NCI-H2227 (cell line): ENCODE measurements at regions not wholly inside any gene's neighbourhood (a gene's known extent, or its start where the extent isn't known, plus 50 kb on each side); places are given as distances from the start of the nearest gene placed in this dataset.
"Not testable (repeated sequence)": the region's sequence is repeated elsewhere in the genome, so short reads cannot be mapped to it uniquely, and the experiment has no call there.

Source experiments
- DNase-seq: peaks from one replicate; lab custom pipeline; 2025; ENCODE audit not compliant: unreplicated experiment; lab: John Stamatoyannopoulos, UW

DNA sequence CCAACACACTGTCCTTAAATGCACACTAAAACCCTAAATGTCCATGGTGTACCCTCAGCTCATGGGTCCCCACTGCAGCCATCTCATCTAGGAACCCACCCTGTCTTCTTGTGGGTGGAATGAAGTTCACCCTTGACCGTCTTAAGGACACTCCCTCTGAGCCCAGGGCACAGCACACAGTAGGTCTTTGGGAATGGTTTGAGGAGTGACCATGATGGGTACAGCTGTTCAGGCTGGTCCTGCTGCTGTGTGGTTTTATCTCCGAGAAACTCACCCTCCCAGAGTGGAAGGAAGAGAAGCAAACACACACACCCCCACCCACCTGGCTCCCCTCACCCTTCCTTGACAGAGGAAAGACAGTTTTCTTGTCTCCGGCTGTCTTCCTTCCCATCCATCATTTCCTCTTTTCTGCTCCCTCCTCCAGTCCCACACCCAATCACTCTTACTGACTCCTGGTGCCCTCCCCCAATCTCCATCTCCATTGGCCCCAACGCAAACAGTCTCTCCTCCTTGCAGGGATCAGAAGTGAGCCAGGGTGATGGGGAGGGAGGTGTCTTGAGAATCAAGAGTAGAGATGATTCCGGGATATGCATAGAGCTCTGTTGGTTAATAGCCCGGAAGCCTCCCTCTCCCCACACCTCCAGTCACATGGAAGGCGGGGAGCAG lies 105.9 kb upstream of the LHX5 start:
- DNase-seq = no peak

DNA sequence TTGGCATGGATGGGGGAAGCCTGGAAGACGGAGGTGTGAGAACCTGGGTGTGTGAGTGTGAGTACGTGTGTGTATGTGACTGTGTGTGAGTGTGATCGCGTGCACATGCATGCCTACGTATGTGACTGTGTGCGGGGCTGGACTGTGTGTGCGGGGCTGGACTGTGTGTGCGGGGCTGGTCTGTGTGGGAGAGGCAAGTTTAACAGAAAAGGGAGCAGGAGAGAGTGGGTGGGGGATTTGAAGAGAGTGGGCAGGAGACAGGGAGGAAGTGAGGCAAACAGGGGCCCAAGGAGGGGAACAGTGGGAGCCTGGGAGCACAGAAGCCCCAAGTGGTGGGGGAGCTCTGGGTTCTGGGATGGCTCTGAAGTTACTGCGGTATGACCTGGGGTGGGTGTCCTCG lies 103.7 kb upstream of the LHX5 start:
- DNase-seq = no peak

DNA sequence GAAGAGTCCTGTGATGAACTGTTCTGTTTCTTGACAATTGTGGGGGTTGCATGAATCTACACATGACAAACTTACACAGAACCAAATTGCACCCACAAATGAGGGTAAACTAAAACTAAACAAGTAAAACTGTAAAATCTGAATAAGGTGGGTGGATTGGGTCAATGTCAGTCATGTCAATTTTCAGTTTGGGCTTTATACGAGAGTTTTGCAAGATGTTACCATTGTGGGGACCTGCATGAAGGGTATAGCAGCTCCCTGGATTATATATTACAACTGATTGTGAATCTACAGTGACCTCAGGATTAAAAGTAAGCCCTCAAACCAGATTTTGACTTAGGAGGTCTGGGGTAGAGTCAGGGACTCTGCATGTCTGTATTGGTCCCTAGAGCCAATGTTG lies 101.5 kb upstream of the LHX5 start:
- no peak for DNase-seq

DNA sequence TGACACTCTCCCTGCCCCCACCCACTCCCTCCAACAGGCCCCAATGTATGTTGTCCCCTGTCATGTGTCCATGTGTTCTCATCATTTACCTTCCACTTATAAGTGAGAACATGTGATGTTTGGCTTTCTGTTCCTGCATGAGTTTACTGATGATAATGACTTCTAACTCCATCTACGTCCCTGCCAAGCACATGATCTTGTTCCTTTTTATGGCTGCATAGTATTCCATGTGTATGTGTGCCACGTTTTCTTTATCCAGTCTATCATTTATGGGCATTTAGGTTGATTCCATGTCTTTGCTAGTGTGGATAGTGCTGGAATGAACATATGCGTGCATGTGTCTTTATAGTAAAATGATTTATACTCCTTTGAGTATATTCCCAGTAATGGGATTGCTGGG lies 100.0 kb upstream of the LHX5 start:
- no peak for DNase-seq

DNA sequence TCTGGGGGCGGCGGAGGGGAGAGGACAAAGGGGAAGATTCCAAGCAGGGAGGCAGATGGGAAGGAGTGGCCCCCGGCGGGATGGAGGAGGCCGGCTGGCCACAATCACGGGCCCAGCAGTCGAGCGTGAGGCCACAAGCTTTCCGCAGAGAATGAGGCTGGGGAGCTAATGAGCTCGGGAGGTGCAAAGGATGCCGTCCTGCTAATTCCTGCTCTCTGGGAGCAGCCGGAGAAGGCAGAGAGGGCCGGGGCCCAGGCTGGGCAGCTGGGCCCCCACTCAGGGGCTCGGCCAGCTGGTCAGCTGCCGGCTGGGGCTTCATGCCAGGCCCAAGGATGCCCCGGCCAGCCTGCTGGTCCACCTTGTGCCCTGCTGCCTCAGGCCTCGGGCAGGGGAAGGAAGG lies 98.1 kb upstream of the LHX5 start:
- no peak for DNase-seq

DNA sequence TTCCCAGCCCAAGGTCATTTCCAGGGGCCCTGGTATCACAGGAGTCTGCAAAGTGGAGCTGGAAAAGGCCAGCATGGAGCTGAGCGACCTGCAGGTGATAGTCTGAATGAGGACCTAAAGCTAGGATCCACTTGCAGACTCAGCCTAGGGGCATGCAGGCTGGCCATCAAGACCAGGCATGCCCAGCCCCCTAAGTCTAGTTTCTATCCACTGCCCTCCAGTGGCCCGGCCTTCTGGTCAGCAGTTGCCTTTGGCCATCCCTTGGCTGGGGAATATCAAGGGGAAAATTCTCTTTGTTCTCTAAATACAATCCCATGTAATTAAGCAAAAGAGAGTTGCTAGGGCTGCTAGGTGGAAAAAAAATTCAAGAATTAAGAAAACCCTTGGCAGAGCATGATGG lies 96.3 kb upstream of the LHX5 start:
- no peak for DNase-seq

DNA sequence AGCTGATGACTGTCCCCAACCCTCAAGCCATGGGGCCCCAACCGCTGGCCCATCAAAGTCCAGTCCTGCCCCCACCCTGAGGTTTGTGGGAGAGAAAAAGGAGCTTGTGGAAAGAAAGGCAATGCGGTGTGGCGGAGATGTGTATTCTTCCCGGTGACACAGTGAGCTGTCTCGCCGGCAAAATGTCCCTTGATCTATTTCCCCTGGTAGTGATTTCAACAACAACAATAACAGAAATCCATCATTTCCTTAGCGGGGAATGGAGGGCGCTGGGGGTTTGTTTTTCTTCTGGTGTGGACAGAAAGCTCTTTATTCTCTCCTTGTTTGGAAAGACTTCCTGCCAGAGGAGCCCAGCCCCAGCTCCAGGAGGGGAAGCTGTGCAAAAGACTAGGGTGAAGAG lies 93.7 kb upstream of the LHX5 start:
- no peak for DNase-seq

DNA sequence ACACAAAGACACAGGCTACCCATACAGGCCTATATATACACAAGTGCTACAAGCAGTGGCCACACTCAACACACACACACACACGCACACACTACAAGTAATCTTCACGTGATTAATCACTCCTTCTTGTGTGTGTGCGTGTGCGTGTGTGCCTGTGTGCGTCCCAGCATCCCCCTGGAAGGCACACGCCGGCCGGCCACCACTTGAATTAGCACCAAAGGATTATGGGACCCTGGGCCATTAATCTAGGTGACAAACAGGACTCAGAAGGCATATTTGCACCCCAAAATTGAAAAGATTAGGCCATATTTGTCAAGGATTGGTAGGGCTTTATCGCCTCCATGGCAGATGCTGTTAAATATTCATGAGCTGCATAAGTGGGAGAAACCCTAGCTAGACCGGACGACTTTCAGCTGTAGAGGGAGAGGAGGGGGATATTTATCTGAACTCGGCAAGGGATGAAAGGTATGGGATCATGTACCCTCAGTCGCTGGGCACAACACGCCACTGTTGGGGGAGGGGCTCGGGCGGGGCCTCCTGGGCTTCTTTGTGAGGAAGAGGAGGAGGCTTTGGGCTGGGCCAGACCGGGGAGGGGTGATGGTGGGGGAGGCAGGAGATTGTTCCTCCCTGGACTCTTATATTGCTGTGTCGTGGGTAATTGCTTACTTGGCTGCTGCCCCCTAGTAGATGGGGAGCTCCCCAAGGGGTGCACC lies 89.6 kb upstream of the LHX5 start:
- no peak for DNase-seq

DNA sequence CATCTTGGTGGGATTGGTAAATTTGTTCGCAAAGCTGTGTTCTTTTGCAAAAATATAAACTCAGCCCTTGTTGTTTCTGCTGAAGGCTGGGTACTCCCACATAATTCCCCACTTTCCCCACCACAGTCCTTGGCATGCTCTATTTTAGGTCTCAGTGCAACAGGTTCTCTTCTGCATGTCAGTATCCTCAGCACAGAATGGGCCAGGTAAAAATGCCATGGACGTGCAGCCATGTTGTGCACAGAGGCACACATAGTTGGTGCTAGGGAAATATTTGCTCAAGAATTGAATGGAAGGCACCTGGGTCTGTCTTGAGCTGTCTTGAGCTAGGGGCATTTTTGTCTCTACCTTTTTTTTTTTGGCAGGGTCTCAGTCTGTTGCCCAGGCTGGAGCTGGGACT lies 87.8 kb upstream of the LHX5 start:
- DNase-seq = no peak

DNA sequence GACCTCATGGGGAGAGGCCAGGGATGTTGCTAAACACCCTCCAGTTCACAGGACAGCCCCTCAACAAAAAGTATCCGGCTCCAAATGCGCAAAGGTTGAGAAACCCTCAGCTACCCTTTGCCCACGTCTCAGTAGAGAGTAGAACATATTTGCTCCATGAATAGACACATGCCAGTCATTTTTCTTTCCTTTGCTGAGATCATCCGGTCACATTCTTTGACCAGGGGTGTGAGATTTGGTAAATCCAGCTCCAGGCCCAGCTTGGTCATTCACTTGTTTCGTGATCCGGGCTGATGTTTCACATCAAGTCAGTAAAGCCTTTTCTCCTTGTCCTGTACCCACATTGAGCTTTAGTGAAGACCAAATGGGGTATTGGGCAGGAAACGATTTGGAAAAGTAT lies 83.6 kb upstream of the LHX5 start:
- no peak for DNase-seq

DNA sequence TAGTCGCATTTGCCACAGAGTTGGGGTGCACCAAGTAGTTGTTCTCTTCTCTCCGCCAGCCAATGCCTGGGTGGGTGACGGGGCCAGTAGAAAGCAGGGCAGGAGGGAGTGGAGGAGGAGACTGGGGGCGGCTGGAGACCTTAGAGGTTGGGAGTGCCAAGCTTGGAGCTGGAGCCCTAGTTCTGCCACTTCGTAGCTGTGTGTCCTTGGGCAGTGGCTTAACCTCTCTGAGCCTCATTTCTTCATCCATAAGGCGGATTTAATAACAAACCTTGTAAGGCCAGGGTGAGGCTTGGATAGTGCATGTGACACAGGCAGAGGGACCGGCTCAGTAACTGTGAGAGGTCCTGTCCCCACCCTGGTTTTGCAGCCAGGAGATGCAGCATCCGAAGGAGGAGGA lies 81.1 kb upstream of the LHX5 start:
- no peak for DNase-seq

DNA sequence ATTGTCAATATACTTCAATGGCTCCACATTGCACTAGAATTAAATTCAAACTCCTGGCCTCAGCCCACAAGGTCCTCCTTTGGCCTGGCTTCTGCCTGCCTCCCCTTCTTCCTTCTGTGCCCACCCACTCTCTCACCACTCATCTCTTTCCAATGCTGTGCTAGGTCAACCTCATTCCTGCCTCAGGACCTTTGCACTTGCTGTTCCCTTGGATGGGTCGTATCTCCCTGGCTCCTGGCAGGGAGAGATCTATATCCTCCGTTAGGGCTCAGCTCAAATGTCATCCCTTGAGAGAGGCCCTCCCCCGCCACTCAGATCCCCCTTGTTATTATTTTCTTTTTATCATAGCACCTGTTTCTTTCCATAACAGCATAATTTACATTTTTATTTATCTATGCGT lies 79.9 kb upstream of the LHX5 start:
- DNase-seq = no peak

DNA sequence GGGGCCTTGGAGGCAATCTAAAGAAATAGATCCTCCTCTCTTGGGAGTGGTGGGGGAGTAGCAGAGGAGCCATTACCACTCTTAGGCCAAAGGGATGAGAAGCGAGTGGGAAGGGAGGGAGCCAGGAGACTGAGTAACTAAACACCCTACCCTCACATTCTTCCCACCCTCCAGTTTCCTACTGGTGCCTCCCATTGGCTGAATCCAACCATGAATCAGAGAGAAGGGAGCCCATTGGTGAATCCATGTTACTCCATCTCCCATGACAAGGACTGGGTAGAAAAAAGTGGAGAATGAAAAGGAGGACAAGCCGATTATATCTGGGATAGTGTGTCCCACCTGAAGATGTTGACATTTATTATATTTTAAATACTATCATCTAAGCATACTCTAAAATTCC lies 76.8 kb upstream of the LHX5 start:
- no peak for DNase-seq

DNA sequence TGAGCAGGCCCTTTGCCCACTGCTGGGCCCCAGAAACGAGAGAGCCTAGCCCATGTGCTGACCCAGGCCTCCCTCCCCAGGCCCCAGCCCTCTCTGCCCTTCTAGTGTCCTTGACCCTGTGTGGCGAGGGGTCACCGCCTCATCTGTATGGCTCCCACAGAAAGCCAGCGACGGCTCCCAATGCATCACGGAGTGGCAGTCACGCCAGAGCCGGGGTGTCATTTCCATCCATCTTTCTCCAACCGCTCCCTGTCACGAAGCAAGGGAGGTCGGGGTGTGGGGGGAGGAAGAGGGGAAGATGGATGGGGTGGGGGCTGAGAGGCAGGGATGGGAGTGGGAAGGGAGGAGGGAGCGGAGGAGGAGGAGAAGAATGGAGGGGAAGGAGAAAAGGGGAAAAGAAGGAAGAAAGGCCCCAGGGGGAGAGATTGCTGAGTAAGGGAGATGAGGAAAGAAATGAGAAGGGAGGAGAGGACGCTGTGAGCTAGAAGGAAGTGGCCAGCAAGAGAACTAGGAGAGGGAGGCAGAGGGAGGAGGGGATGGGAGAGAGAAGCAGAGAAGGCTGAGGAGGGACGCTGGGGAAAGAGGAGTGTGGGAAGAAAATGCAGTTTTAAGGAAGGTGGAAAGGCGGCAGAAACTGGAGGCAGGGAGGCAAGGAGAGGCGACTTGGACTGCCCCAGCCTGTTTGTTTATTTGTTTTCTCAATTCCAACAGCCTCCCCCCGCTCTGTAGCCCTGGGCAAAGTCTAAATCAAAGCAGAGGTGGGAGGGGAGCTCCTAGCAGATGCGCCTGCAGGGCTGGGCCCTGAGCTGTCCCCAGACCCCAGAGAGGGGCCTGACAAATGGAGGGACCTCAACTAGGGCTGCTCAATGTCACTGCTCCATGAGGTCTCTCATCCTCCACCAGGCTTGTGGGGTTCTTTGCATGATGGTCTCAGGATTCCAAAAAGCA lies 75.5 kb upstream of the LHX5 start:
- DNase-seq = no peak

DNA sequence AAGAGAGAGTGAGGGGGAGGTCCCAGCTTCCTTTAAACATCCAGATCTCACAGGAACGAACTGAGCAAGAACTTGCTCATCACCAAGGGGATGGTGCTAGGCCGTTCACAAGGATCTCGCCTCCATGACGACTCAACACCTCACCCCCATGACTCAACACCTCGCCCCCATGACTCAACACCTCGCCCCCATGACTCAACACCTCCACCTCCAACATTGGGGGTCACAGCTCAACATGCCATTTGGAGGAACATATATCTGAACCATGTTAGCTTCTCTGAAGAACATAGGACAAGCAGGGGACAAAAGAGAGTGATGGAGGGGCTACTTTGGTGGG lies 66.0 kb upstream of the LHX5 start:
- DNase-seq = no peak

DNA sequence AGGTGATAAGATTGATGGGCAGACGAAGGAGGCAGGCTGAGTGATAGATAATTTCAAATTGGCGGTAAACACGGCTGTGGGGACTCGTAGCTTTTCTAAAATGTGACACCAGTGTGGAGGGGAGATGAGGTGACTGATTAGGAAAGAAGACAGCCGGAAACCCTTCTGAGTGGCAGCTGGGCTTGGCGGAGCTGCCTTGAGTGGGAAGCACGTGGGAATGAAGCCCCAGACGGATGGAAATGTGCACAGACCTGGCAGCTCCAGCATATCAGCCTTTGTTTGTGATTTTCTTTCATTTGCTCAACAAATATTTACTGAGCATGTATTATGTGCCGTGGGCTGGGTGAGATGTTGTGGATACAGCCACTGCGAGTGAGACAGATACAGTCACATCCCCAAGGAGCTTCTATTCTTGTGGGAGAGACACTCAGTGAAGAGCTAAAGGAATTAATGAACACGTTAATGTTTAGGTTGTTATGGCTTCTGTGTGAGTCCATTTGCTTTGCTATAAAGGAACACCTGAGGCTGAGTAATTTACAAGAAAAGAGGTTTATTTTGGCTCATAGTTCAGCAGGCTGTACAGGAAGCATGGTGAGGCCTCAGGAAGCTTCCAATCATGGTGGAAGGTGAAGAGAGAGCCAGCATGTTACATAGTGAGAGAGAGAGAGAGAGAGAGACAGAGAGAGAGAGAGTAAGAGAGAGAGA lies 65.5 kb upstream of the LHX5 start:
- no peak for DNase-seq

DNA sequence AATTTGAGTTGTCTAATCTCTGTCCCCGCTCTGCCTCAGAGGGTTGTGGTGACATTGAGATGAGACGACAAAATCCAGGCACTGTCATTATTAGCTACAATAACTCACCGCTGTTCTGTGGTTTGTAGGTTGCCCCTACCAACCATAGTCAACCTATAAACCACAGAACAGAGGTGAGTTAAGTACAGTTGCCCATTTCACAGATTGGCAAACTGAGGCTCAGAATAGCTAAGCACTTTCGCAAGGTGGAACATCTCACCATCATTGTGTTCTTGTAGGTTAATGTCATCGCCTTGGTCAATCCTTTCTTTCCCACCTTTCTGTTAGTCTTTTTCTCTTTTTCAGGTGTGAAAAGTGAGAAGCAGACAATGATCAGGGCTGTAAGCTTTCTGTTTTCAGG lies 63.4 kb upstream of the LHX5 start:
- no peak for DNase-seq

DNA sequence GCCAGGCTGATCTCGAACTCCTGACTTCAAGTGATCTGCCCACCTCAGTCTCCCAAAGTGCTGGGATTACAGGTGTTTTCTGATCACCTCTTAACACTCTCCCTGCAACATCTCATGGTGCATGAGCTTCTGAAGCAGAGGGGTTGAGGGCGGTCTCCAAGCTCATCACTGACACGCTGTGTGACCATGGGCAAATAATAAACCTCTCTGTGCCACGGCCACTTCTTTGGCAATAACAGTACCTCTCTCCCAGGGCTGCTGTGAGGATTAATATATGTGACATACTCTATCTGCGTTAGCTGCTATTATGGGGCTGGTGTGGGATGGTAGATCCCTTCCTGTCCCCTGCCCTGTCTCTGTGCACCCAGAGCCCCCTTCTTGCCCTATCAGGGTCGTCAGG lies 62.9 kb upstream of the LHX5 start:
- DNase-seq = no peak

DNA sequence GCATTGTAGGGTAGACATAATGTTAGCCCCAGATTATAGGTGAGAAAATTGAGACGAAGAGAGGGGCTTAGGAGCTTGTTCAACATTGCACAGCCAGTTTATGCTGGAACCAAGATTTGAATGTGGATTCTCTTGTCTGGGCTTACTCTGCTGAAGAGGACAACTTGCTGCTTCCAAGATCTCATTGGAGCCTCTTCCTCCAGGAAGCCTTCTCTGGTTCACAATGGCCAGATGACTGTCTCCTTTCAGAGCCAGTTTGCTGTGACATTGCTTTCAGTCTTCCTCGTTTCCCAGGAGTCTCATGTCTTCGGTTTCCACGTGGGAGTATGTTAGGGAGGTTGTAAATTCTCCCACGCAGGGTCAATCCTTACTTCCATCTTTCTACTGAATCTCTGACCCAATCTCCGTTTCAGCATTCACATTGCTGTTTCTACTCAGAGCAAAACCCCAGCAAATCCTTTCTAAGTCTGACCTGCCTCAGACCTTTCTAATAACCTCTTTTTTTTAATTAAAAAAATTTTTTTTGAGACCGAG lies 62.2 kb upstream of the LHX5 start:
- no peak for DNase-seq

DNA sequence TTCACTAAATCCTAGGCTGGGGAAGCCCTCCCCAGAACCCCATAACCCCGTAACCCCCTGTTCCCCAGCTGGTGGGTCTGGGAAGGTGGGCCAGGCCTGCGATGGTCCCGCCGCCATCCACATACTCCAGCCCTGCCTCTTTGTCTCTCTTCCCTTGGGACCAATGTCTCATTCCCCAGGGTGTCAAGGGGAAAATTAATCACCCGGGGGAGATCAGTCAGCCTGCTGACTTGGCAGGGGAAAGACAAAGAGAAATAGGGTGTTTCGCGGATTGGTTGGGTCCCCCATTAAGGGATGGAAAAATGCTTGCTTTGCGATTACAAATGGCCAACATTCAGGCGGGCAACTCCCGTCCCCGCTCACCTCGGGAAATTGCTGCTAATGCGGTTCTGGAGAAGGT lies 60.6 kb upstream of the LHX5 start:
- DNase-seq = no peak

DNA sequence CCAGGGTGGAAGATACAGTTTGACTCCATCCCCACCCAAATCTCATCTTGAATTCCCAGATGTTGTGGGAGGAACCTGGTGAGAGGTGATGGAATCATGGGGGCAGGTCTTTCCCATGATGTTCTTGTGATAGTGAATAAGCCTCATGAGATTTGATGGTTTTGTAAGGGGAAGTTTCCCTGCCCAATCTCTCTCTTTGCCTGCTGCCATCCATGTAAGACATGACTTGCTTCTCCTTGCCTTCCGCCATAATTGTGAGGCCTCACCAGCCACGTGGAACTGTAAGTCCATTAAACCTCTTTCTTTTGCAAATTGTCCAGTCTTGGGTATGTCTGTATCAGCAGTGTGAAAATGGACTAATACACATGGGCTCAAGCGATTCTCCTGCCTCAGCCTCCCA lies 59.4 kb upstream of the LHX5 start:
- DNase-seq = not testable (repeated sequence)
